ENCODE measurements at regions not wholly inside any gene's neighbourhood (a gene's known extent, or its start where the extent isn't known, plus 50 kb on each side); places are given as distances from the start of the nearest gene placed in this dataset.

DNA sequence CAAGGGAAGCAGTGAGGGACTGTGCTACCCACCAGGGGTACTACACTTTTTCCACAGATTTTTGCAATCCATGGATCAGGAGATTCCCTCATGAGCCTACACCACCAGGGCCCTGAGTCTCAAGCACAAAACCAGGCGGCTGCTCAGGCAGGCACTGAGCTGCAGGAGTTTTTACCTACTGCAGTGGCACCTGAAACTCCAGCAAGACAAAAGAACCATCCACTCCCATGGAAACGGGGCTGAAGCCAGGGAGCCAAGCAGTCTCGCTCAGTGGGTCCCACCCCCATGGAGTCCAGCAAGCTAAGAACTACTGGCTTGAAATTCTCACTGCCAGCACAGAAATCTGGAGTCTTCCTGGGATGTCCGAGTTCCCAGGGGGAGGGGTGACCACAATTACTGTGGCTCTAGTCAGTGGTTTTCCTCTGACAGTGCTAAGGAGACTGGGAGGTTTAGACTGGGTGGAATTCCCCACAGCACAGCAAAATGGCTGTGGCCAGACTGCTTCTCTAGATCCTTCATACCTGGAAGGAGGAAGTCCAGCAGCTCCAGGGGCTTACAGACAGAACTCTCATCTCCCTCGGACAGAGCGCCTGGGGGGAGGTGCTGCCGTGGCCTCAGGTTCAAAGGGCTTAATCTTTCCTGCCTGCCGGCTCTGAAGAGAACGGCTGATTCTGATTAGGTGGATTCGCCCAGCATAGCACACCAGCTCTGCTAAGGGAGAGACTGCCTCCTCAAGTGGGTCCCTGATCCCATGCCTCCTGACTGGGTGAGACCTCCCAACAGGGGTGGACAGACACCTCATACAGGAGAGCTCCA lies 437.8 kb downstream of the LTN1 start:
- TF ChIP-seq, protein P1, sequence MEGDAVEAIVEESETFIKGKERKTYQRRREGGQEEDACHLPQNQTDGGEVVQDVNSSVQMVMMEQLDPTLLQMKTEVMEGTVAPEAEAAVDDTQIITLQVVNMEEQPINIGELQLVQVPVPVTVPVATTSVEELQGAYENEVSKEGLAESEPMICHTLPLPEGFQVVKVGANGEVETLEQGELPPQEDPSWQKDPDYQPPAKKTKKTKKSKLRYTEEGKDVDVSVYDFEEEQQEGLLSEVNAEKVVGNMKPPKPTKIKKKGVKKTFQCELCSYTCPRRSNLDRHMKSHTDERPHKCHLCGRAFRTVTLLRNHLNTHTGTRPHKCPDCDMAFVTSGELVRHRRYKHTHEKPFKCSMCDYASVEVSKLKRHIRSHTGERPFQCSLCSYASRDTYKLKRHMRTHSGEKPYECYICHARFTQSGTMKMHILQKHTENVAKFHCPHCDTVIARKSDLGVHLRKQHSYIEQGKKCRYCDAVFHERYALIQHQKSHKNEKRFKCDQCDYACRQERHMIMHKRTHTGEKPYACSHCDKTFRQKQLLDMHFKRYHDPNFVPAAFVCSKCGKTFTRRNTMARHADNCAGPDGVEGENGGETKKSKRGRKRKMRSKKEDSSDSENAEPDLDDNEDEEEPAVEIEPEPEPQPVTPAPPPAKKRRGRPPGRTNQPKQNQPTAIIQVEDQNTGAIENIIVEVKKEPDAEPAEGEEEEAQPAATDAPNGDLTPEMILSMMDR (conservative IDR thresholded peaks at IDR 0.05; ENCODE audit: low read depth, low read length): no peak
- no peak for TF ChIP-seq EZH2 (IDR thresholded peaks at IDR 0.05; ENCODE audit: borderline replicate concordance, low read depth, low read length, poor library complexity, severe bottlenecking)

Data from A673 (cell line).